Neural cell (in vitro differentiated cells): ENCODE measurements at regions not wholly inside any gene's neighbourhood (a gene's known extent, or its start where the extent isn't known, plus 50 kb on each side); places are given as distances from the start of the nearest gene placed in this dataset.

ENCODE experiments used
- H2AFZ ChIP-seq: fragments of 200-600, 300-800 bp; sonication (generic), shearing (Covaris generic); 2 replicates; pipeline ENCODE4 v1.6.0; 2014; ENCODE audit warnings: low read depth, mild to moderate bottlenecking, antibody characterized with exemption, low read length, moderate library complexity
- H3F3A ChIP-seq: fragments of 200-600 bp; shearing (Covaris generic); 2 replicates; pipeline ENCODE4 v1.6.1; 2016; ENCODE audit warnings: mild to moderate bottlenecking, moderate library complexity, mixed read lengths, antibody characterized with exemption, low read length; ENCODE audit not compliant: insufficient read depth, poor library complexity, severe bottlenecking
- H3K27ac ChIP-seq: fragments of 200-600, 300-800 bp; sonication (generic), shearing (Covaris generic); 2 replicates; pipeline ENCODE4 v1.5.1; 2014; ENCODE audit warnings: mild to moderate bottlenecking, low read length, moderate library complexity
- H3K27me3 ChIP-seq: fragments of 300-800, 200-600 bp; sonication (generic), shearing (Covaris generic); 2 replicates; pipeline ENCODE4 v1.6.0; 2014; ENCODE audit warnings: mild to moderate bottlenecking, low read depth, low read length, moderate library complexity; ENCODE audit not compliant: insufficient read depth
- H3K36me3 ChIP-seq: fragments of 300-800, 200-600 bp; sonication (generic), shearing (Covaris generic); 2 replicates; pipeline ENCODE4 v1.5.1; 2014; ENCODE audit warnings: mild to moderate bottlenecking, antibody characterized with exemption, low read length, moderate library complexity; ENCODE audit not compliant: insufficient read depth
- H3K4me2 ChIP-seq: fragments of 300-800, 200-600 bp; sonication (generic), shearing (Covaris generic); 2 replicates; pipeline ENCODE4 v1.6.0; 2014; ENCODE audit warnings: mild to moderate bottlenecking, low read length
- H3K4me3 ChIP-seq: fragments of 300-800, 200-600 bp; sonication (generic), shearing (Covaris generic); 2 replicates; pipeline ENCODE4 v1.5.1; 2014; ENCODE audit warnings: mild to moderate bottlenecking, low read length, moderate library complexity
- H3K79me2 ChIP-seq: fragments of 200-600 bp; shearing (Covaris generic); replicated peaks from 2 replicates; pipeline ENCODE4 v1.6.0; 2014; ENCODE audit warnings: mild to moderate bottlenecking, low read length, moderate library complexity; ENCODE audit not compliant: insufficient read depth
- H3K9ac ChIP-seq: fragments of 300-800, 200-600 bp; sonication (generic), shearing (Covaris generic); 2 replicates; pipeline ENCODE4 v1.6.1; 2016; ENCODE audit warnings: mild to moderate bottlenecking, low read length, mixed read lengths
- H3K9me2 ChIP-seq: fragments of 200-600 bp; shearing (Covaris generic); 2 replicates; pipeline ENCODE4 v1.6.1; 2016; ENCODE audit warnings: mild to moderate bottlenecking, low read length, mixed read lengths; ENCODE audit not compliant: insufficient read depth
- H3K9me3 ChIP-seq: fragments of 200-600, 300-800 bp; sonication (generic), shearing (Covaris generic); 2 replicates; pipeline ENCODE4 v1.6.1; 2016; ENCODE audit warnings: mild to moderate bottlenecking, mixed run types, low read length, moderate library complexity, mixed read lengths
- H4K20me1 ChIP-seq: fragments of 200-600 bp; shearing (Covaris generic); 2 replicates; pipeline ENCODE4 v1.6.1; 2016; ENCODE audit warnings: mild to moderate bottlenecking, mixed run types; ENCODE audit not compliant: insufficient read depth
- EP300 ChIP-seq: fragments of 450-650 bp; conservative IDR thresholded peaks from 2 replicates; pipeline ENCODE4 v1.6.1; 2014; ENCODE audit warnings: antibody characterized with exemption, mild to moderate bottlenecking, moderate library complexity; ENCODE audit not compliant: poor library complexity, severe bottlenecking
- EZH2 ChIP-seq: fragments of 200-600, 300-800 bp; shearing (Covaris generic), sonication (generic); IDR thresholded peaks from 2 replicates; pipeline ENCODE4 v1.6.1; 2014; ENCODE audit warnings: antibody characterized with exemption, low read length, borderline replicate concordance, mild to moderate bottlenecking; ENCODE audit not compliant: insufficient read depth, poor library complexity, severe bottlenecking
- MXI1 ChIP-seq: fragments of 450-650 bp; conservative IDR thresholded peaks from 2 replicates; pipeline ENCODE4 v1.6.1; 2014; ENCODE audit warnings: antibody characterized with exemption, mild to moderate bottlenecking; ENCODE audit not compliant: poor library complexity, severe bottlenecking
- POLR2AphosphoS5 ChIP-seq: IDR thresholded peaks from 2 replicates; pipeline ENCODE4 v1.6.1; 2012
- RAD21 ChIP-seq: fragments of 450-650 bp; conservative IDR thresholded peaks from 2 replicates; pipeline ENCODE4 v1.6.1; 2014; ENCODE audit warnings: antibody characterized with exemption, mild to moderate bottlenecking, moderate library complexity
- SMC3 ChIP-seq: fragments of 450-650 bp; conservative IDR thresholded peaks from 2 replicates; pipeline ENCODE4 v1.6.1; 2014; ENCODE audit warnings: antibody characterized with exemption, mild to moderate bottlenecking, moderate library complexity; ENCODE audit not compliant: poor library complexity
- TAF1 ChIP-seq: IDR thresholded peaks from 2 replicates; pipeline ENCODE4 v1.6.1; 2012; ENCODE audit warnings: low read depth
- TF ChIP-seq, protein P1 (sequence below): fragments of 450-650 bp; IDR thresholded peaks from 2 replicates; pipeline ENCODE4 v1.5.1; 2014; ENCODE audit warnings: antibody characterized with exemption, mild to moderate bottlenecking, moderate library complexity; ENCODE audit not compliant: poor library complexity, severe bottlenecking
- TF ChIP-seq, protein P2 (sequence below): IDR thresholded peaks from 2 replicates; pipeline ENCODE4 v1.6.1; 2012; ENCODE audit warnings: borderline replicate concordance

DNA sequence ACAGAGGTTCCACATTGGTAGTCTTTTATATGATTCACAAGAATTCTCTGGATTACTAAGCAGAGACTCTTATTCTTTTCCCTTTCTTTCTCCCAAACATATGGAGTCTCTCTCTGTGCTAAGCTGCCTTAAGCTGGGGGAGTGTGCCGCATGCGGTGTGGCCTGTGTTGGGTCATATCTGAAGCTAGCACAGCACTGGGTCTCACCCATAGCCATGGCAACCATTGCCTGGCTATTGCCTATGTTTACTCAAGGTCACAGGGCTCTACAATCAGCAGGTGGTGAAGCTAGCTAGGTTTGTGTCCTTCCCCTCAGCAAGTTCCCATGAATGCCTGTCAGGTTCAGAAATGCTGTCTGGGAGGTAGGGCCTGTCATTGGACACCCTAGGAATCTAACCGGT, 73.6 kb upstream of the ZRANB2 start:
- Histone ChIP-seq H3K9me2 (no peaks in the 10 kb centered on the region), H3K27me3 (no peaks in the 10 kb centered on the region), H3K4me2 (no peak overlapping the region), H3K36me3 (no peaks in the 10 kb centered on the region), H4K20me1 (no peaks in the 10 kb centered on the region), H2AFZ (no peak overlapping the region), H3K9me3 (no peaks in the 10 kb centered on the region), H3K27ac (no peak overlapping the region), H3K9ac (no peak overlapping the region), H3K79me2 (no peaks in the 10 kb centered on the region), H3F3A (no peaks in the 10 kb centered on the region), H3K4me3 (no peak overlapping the region)
- TF ChIP-seq EP300 (no peak), RAD21 (no peak), SMC3 (no peak), POLR2AphosphoS5 (no peak), MXI1 (no peak), EZH2 (no peak), TAF1 (no peak)
- TF ChIP-seq, protein P1, sequence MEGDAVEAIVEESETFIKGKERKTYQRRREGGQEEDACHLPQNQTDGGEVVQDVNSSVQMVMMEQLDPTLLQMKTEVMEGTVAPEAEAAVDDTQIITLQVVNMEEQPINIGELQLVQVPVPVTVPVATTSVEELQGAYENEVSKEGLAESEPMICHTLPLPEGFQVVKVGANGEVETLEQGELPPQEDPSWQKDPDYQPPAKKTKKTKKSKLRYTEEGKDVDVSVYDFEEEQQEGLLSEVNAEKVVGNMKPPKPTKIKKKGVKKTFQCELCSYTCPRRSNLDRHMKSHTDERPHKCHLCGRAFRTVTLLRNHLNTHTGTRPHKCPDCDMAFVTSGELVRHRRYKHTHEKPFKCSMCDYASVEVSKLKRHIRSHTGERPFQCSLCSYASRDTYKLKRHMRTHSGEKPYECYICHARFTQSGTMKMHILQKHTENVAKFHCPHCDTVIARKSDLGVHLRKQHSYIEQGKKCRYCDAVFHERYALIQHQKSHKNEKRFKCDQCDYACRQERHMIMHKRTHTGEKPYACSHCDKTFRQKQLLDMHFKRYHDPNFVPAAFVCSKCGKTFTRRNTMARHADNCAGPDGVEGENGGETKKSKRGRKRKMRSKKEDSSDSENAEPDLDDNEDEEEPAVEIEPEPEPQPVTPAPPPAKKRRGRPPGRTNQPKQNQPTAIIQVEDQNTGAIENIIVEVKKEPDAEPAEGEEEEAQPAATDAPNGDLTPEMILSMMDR, result no peak
- TF ChIP-seq, protein P2, sequence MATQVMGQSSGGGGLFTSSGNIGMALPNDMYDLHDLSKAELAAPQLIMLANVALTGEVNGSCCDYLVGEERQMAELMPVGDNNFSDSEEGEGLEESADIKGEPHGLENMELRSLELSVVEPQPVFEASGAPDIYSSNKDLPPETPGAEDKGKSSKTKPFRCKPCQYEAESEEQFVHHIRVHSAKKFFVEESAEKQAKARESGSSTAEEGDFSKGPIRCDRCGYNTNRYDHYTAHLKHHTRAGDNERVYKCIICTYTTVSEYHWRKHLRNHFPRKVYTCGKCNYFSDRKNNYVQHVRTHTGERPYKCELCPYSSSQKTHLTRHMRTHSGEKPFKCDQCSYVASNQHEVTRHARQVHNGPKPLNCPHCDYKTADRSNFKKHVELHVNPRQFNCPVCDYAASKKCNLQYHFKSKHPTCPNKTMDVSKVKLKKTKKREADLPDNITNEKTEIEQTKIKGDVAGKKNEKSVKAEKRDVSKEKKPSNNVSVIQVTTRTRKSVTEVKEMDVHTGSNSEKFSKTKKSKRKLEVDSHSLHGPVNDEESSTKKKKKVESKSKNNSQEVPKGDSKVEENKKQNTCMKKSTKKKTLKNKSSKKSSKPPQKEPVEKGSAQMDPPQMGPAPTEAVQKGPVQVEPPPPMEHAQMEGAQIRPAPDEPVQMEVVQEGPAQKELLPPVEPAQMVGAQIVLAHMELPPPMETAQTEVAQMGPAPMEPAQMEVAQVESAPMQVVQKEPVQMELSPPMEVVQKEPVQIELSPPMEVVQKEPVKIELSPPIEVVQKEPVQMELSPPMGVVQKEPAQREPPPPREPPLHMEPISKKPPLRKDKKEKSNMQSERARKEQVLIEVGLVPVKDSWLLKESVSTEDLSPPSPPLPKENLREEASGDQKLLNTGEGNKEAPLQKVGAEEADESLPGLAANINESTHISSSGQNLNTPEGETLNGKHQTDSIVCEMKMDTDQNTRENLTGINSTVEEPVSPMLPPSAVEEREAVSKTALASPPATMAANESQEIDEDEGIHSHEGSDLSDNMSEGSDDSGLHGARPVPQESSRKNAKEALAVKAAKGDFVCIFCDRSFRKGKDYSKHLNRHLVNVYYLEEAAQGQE, result no peak

DNA sequence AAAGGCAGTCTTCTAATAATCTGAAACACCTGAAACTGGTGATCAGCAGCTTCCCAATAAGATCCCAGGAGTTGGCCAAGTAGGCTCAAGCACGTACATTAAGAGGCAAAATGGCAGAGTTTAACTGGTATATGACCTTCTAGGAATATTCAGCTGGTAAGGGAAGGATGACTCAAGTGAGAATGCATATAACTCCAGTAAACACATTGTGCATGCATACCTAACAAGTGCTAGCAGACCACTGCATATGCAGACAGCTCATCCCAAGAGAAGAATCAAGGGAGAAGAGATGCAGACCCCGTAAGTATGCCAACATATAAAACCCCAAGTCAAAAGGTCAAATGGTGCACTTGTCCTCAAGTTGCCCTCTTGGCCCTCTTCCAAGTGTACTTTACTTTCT, 73.0 kb upstream of the ZRANB2 start:
- H2AFZ ChIP-seq, result no peak overlapping the region
- no peaks in the 10 kb centered on the region for H3K9me2 ChIP-seq
- H3K9me3 ChIP-seq, result no peaks in the 10 kb centered on the region
- no peak overlapping the region for H3K4me3 ChIP-seq
- H3K27ac ChIP-seq, result no peak overlapping the region
- H3K79me2 ChIP-seq, result no peaks in the 10 kb centered on the region
- H3K4me2 ChIP-seq, result no peak overlapping the region
- no peaks in the 10 kb centered on the region for H4K20me1 ChIP-seq
- no peaks in the 10 kb centered on the region for H3F3A ChIP-seq
- no peak overlapping the region for H3K9ac ChIP-seq
- TF ChIP-seq RAD21, result no peak
- no peak for TF ChIP-seq EZH2
- TF ChIP-seq, protein P2, result no peak
- TF ChIP-seq EP300, result no peak
- no peak for TF ChIP-seq POLR2AphosphoS5
- no peak for TF ChIP-seq SMC3
- TF ChIP-seq MXI1, result no peak
- TF ChIP-seq, protein P1, result no peak
- no peak for TF ChIP-seq TAF1
- no peaks in the 10 kb centered on the region for H3K36me3 ChIP-seq
- no peaks in the 10 kb centered on the region for H3K27me3 ChIP-seq
